Stimulated activated CD8-positive, alpha-beta memory T cell treated with anti-CD3 and anti-CD28 coated beads, Interleukin-12 subunit alpha, Interleukin-12 subunit beta, amount 100 ng/mL, for 1 hour (primary cell): ENCODE measurements at regions not wholly inside any gene's neighbourhood (a gene's known extent, or its start where the extent isn't known, plus 50 kb on each side); places are given as distances from the start of the nearest gene placed in this dataset.
"Not testable (repeated sequence)": the region's sequence is repeated elsewhere in the genome, so short reads cannot be mapped to it uniquely, and the experiment has no call there.

Source experiments
- DNase-seq: peaks from one replicate; pipeline ENCODE4 v3.0.0-alpha.2; 2020; ENCODE audit warnings: low read depth

DNA sequence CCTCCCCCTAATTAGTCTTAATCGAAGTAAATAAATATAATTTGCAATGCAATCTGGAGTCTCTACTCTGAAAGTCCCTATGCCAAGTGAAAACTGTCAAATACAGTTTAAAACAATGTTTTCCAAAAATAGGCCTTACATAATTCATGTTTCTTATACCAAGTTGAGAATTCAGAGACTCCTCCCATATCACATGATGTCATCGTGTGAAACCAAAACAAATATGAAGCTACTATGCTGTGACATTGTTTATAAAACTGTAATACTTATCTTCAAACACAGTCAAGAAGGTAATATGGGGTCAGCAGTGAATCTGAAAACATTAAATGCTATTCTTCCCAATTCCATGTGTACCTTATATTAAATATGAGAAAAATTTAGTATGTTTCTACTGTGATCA, 940.2 kb upstream of the FANCL start:
- DNase-seq: no peak

DNA sequence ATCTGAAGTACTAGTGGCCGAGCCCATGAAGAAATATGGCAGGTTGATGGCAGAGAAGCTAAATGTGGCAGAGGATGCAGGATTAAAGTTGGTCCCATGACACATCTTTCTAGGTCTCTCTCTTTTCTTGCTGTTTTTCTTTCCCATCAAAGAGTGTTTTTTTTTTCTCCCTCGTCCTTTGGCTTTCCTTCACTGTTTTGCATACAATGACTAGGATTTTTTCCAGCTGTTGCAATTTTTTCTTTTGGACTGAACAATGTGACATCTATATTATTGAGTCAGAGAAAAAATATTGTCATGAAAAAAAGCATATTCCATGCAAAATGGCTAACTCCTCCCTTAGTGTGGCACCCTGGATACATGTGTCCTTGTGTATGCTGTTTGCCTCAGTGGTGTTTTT, 939.5 kb upstream of the FANCL start:
- no peak for DNase-seq

DNA sequence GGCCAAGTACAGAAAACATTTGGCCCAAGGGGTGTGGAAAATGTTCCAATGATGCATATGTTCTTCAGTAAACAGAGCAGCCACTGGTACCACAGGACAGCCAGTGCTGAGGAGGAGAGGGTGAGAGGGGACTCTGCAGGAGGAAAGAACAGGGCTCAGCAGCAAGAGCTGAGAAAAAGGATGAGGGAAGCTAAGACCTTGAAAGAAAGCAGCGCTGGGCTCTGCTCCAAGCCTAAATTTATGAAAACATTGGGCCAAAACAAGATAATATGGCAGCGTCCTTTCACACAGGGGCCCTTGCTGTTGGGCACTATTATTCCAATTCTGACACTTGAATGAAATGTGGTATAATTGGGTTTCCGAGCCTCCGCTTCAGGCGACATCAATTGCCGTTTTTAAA, 939.0 kb upstream of the FANCL start:
- no peak for DNase-seq

DNA sequence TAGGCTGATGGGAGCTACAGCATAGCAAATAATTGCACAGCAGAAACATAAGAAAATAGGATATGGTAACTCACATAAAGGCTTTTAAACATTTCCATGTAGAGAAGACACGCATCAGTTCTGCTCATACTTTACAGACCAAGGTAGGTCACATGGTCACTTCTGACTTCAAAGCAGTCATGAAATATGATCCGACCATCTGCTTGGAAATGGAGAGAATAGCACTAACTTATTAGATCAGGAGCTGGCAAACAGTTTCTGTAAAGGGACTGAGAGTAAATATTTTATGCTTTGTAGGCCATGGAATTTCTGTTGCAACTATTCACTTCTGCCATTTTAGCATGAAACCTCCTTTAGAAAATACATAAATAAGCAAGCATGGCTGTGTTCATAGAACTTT, 936.6 kb upstream of the FANCL start:
- no peak for DNase-seq

DNA sequence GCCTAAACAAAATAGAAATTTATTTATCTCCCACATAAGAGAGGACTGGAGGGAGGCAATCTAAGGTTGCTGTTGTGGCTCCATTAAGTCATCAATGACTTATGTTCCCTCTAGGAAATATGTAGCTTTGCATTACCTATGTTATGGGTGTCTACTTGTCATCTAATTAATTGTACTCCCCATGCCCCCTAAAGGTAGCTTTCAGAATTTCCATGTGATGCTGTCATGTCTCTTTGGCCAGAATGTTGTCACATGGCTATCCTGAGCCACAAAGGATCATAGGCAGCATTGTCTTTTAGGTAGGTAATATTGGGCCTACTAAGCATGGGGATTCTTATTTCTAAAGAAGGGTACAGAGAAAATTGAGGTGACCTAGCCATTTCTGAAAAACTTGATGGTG, 935.6 kb upstream of the FANCL start:
- DNase-seq: no peak

DNA sequence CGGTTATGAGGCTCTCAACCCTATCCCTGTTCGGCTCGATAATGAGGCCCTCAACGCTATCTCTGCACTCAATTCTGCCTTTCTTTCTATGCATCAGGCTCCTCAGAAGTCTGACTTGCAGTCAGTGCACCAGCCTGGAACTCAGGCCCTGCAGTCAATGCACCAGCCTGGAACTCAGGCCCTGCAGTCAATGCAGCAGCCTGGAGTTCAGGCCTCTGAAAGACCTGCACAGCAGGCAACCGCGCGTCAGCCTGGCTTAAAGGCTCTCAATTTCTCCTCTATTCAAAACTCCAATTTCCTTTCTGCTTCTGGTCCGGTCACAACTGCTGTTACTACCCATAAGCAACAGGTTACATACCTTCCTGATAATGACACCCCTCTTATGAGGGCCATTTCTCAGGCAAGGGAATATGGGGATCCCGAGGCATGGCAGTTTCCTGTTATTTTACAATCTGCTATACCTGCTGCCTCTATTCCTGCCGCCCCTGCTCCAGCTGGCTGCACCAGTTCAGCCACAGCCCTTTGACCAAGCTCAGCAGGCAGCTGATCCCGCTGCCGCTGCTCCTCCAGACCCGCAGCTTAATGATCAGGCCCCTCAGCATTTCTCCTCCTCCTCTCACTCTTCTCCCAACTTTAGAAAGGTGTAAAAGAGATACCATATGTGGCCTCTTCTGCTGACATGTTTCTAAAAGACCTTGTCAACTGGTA, 933.6 kb upstream of the FANCL start:
- DNase-seq: no peak

DNA sequence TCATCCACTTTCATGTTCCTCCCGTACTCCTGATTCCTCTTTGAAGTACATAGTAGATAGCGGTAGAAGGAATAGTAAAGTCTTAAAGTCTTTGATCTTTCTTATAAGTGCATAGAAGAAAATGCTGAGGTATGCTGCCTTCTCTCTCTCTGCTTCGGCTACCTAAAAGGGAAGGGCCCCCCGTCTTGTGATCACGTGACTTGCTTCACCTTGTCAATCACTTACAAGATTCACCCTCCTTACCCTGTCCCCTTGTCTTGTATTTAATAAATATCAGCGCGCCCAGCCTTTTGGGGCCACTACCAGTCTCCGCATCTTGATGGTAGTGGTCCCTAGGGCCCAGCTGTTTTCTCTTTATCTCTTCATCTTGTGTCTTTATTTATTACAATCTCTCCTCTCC, 932.2 kb upstream of the FANCL start:
- no peak for DNase-seq

DNA sequence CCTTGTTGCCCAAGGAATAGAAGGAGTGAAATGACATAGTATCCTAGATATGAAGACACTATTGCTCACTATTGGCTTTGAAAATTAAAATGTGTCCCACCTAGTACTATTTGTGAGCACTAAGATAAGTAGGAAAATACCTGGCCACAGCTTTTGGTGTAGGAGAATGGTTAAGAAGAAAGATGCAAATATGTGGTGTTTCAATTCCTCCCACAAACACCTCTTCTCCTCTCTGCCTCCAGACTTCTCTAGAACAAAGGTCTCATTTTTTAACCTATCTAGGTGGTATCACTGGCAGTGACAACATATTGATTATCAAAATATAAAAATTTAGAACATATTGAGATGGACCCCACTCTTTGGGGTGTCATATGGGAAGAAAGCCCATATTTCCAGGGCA, 929.9 kb upstream of the FANCL start:
- no peak for DNase-seq

DNA sequence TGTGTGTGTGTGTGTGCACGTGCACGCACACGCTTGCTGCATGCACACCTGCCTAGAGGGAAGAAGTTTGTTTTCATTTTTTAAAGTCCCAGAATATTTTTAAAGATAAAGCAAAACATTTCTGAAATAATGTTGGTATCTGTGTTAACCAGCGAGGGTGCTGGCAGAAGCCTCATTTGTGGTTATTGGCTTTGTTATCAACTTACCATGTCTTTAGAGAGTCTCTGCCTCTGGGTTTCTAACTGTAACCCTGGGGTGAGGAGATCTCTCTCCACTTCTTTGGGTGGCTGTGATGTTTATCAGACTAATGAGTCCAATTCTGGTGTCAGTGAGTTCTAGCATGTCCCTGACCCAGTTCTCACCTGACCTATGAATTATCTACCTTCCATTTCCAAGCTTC, 927.6 kb upstream of the FANCL start:
- DNase-seq: no peak

DNA sequence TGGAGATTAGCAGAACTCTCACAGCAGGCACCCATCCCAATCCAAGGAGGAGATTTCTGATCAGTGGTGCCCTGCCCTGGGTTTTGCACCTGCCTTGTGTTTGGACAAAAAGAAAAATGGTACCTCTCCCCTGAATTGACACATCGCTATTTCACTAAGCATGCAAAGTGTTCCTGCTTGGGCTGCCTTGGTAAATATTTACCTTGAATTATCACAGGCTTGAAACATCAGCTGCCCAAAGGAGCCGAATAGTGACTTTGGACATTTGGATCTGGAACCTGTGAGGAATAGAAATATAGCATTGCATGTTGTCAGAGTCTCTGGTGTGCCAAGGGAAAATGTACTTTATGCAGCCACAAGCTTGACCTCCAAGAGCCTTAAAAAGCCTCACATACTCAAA, 926.4 kb upstream of the FANCL start:
- no peak for DNase-seq

DNA sequence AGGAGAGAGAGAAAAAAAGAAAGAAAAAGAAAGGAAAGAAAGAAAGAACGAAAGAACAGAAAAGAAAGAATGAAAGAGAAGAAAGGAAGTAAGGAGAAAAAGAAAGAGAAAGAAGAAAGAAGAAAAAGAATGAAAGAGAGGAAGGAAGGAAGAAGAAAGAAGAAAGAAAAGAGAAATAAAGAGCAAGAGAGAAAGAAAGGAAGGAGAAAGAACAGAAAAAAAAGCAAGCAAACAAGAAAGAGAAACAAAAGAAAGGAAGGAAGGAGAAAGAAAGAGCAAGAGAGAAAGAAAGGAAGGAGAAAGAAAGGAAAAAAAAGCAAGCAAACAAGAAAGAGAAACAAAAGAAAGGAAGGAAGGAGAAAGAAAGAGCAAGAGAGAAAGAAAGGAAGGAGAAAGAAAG, 916.8 kb upstream of the FANCL start:
- not testable (repeated sequence) for DNase-seq

DNA sequence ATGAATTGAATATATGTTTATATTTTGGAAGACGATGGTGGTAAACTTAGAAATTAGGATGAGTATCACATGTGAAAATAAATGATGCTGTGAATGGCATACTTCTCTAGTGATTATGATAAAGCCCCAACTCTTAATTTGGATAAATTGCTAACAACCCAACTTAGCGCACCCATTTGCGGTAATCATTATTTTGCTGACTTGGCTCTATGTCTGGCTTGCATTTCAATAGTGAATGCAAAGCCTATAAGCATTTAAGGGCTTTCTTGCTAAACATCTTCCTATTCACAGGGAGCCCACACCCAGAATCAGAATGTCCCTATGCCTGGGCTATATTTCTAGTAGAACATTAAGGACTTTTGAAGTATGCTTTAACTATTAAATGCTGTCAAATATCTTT, 910.7 kb upstream of the FANCL start:
- no peak for DNase-seq

DNA sequence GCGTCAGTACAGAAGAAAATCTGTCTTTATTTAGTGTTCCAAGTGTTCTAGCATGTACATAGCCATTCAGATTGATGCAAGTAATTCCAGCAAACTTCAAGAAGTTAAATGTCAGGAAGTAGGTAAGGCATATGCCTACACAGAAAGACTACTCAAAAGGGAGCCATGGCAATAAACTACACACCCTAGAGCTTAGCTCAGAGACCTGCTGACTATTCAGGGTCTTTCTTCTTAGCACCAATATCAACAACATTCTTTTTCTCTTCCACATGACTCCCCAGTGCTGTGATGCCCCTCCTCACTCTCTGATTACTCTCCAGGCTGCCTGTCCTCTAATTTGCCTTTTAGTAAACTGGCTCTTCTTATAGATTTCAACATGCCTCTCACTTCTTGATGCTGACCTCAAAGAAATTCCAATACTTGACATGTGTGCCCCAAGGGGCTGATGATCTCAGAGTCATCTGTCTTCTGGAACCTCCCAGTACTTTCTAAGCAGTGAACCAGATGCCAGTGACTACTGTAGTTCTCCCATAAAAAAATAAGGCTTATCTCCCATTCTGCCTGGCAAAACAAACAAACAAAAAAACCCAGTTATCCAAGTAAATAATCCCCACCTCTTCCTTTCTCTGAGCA, 909.2 kb upstream of the FANCL start:
- no peak for DNase-seq

DNA sequence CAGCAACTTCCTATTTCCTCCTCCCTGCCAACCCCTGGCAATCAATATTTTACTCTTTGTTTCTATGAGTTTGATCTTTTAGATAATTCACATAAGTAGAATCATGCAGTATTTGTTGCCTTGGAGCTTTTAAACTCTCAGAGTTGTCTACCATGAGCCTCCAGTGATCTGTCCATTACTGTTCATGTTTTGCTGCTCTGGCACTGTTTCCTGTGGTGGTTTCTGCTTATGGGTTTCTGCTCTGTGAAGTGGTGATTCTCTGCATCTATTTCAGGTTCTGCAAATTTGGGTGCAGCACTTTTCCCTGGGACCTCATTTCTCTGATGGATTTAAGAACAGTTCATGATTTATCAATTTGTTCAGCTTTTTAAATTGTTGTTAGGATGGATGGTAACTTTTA, 908.1 kb upstream of the FANCL start:
- DNase-seq: no peak

DNA sequence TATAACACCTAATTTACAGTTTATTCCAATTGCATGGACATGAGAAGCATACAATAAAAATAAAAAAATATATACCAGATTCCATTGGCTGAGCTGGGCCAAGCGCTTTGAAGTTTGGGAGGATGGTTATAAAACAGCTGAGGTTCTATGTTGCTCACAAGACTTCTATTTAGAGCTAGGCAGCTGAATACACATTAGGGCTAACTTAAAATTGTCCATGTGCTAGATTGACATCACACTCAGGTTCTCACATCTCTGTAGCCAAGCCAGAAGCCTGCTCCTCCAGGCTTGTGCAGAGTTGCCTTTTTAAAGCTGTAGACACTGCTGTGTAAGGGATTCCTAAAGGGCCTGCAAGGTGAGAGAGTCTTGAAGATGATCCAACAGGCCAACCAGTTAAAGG, 871.1 kb upstream of the FANCL start:
- no peak for DNase-seq

DNA sequence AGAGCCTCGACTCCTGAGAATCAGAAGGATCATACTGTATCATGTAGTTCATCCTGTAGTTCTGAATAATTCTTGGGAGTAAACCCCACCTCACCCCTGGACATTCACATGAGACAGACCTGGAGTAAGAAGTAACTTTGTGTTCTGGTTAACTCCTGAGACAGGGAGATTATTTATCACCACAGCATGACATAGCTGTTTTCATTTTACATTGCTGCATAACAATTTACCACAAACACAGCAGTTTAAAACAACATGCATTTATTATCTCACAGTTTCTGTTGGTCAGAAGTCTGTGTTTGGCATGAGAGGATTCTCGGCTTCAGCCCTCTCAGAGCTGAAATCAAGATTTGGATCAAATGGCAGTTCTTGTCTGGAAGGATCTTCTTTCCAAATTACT, 855.8 kb upstream of the FANCL start:
- DNase-seq: no peak

DNA sequence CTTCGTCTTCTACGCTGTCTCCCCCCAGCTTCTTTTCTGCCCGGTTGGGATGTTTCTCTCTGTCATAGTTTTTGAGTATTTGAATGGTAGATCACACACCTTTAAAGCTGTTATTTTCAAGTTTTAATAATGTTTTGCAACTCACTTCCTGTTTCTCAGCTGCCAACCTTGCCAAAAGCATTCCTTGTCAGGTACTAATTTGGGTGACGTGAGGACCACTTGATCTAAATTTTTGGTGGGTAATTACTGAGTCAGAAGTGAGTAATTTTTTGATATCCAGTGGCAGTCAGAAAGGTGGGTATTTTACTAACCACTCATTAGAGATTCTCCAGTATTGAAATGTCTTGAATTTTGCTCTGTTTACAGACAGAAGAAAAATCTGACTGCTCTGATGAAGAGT, 852.4 kb upstream of the FANCL start:
- no peak for DNase-seq

DNA sequence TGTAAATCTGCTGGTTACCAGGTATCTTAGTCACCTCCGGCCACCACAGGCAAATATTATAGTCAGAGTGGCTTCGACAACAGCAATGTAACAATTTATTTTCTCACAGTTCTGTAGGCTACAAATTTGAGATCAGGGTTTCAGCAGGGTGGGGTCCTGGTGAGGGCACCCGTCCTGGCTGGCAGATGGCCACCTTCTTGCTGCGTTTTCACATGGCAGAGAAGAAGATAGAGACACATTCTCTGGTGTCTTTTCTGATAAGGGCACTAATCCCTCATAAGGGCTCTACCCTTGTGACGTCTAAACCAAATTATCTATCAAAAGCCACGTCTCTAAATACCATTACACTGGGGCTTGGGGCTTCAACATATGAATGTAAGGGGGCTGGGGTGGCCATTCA, 843.2 kb upstream of the FANCL start:
- no peak for DNase-seq

DNA sequence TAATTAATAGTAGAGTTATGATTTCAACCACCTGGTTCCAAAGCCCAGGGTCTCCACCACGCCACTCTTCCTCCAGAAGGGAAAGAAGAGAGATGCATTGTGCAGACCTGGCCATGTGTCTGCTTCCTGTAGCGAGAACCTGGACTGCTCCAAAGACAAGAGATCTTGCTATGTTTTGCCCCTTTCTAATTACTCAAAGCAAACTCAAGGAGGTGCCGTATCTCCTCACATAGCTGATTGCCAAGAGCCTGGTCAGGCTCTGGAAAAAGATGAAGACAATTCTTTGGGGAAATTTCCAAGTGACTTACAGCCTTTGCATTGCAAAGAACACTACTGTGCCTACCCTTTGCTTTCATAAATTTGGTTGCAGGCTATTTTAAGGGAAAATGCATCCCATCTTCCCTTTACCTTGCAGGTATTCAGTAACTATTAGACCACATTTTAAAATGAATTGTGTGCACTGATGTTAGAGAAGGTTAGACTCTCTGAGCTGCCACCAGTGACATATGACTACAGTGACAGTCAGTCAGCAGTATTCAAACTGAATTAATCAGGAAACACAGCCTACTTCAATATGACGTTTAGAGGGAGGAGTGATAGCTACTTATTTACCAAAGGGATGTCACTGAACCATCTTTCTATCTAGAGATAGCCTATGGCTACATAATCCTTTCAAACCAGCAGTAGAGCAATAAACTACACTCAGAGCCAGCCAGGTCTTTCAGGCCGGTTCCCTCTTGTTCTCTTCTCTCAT, 842.1 kb upstream of the FANCL start:
- DNase-seq: no peak

DNA sequence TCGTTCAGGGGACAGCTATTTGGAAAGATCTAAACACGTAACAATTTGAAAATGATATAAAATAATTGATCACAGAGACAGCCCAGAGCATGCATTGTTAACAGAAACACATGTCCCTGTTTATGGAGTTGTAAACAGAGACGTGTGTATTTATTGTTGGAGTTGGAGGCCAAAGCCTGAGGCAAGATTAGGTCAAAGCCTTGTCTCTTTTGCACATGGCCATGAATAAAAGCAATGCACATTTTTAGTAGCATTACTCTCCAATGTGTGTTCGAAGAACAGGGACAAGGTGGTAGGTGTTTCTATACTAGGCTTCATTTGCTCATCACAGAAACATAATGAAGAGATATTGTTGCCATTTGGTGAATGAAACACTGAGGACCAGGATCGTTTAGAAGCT, 841.5 kb upstream of the FANCL start:
- no peak for DNase-seq

DNA sequence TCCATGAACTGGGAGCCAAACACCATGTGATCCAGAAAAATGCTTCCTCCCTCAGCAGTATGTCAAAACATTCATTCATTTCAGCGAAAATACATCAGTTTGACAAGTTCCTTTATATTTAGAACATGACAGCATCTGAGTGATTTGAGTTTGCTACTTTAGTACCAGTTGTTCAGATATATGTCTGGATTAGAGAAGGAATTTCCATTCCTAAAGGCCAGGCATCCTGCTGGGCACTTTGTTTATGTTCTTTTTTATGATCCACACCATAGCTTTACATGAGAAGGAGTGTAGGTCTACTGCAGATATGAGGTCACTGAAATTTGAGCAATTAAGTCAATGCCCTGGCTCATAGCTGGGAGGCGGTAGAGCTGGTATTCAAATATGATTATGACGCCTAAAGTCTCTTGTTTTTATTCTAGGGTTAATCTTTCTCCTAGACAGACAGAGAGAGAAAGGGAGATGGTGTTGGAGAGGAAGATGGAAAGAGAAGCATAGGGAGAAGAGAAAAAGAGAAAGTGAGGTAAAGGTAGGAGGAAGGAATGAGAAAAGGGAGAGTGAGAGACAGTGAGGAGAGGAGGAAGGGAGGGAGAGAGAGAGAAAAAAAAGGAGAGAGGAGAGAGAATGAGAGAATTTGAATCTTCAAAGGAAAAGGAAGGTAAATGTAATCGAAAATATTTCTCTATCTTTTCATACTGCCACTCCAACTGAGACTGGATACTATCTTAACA, 839.5 kb upstream of the FANCL start:
- DNase-seq: no peak

DNA sequence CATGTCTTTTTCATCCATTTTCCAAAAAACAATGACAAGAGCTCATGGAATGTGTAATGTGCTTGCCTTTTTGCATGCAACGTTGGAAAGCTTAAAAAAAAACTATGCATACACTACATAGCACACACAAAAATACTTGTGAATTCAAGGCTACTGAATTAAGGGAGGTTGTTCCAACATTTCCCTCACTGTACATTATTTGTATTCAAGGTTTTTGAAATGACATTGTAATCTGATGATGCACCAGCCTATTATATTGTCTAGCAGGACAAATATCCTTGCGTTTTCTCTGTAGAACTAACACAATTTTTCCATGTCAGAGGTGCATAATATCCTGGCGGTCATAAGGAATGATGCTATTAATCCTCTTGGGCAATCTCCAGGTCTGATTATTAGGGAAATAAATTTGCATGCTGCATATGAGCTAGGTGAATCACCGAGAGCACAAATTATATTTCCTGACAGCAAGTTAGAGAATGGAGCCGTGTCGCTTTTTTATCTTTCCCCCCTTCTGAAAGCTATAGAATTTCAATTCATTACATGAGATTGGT, 836.9 kb upstream of the FANCL start:
- DNase-seq: no peak
